ENCODE measurements at regions not wholly inside any gene's neighbourhood (a gene's known extent, or its start where the extent isn't known, plus 50 kb on each side); places are given as distances from the start of the nearest gene placed in this dataset.
"Not testable (repeated sequence)": the region's sequence is repeated elsewhere in the genome, so short reads cannot be mapped to it uniquely, and the experiment has no call there.

DNA sequence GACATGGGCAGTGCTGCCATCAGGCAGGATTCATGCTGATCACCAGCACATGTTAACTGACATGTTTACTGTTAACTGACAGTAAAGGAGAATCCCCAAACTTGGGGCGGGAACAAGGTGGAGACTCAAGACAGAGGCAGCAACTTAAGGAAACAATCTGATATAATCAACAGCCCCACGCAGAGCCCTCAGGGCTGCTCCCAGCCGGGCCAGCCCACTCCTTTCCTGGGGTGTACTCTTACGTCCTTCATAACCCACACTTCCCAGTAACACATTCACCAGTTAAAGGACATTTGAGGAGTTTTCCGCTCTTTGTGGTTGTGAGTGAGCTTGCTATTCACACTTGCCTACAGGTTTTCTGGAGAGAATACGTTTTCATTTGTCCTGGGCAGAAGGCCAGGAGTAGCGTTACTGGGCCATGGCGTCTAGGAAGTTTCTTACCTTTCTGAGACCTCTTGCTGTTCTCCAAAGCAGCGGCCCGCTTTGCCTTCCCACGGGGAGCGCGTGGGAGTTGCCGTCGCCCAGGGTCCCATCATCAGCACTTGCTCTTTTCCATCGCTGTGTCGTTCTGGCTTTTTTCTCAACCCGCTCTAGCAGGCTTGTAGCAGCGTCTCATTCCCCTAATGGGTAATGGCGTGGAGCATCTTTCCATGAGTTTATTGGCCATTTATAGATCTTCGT, 56.4 kb downstream of the FOXF2 start:
- DNase-seq (ENCODE audit: low read depth): no peak

DNA sequence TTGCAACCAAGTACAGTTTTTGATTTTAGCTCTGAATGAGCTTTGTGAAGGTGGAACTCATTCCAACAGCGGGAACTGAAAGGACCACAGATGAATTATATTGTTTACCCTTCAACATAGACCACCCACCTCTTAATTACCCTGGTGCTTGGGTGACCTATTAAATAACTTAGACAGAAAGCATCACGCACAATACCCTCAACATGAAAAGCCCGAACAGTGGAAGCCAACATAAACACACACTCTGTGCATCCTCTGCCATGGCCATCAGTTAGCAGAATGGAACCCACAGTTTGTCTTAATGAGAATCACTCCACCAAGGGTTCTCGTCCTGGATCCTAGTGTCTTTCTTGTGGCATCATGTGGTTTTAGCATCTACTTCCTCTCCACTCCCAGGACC, 60.5 kb downstream of the FOXF2 start:
- DNase-seq (ENCODE audit: low read depth): no peak

DNA sequence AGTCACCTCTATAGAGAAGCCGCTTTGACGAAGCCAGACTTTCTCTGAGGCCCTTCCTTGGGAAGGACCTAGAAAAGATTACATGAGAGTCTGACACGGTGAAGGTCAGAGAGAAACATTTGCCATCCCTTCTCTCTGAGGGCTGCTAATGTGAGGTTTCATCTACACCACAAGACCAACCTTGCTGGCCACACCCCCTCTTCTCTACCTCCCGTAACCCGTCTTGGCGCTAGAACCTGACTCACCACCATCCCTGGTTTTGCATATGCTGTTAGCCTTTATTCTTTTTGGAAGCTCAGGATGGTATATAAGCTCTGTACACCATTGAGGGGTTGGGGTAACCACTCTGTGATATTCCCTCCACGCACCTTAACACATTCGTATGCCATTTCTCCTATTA, 63.6 kb downstream of the FOXF2 start:
- DNase-seq (ENCODE audit: low read depth): no peak

DNA sequence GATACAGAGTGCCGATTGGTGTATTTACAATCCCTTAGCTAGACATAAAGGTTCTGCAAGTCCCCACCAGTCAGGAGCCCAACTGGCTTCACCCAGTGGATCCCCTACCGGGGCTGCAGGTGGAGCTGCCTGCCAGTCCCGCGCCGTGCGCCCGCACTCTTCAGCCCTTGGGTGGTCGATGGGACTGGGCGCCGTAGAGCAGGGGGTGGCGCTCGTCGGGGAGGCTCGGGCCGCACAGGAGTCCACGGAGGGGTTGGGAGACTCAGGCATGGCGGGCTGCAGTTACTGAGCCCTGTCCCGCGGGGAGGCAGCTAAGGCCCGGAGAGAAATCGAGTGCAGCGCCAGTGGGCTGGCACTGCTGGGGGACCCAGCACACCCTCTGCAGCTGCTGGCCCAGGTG, 67.4 kb downstream of the FOXF2 start:
- DNase-seq (ENCODE audit: low read depth): not testable (repeated sequence)

DNA sequence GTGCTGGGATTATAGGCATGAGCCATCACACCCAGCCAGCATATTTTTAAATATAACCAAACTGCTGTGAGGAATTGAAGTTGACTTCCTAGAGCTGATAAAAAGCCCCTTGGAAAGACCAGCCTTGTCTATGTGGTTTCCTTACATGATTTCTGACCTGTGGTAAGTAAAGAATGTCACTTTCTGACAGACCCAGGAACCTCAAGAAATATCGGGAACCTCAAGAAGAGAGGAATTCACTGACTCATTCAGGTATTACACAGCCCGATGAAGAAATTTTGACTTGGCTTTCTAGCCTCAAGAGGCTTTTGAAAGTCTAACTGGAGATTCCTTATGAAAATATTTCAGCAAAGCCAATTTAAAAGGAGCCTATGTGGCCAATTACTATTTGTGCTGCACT, 71.8 kb downstream of the FOXF2 start:
- peak; percentile 25 for DNase-seq (ENCODE audit: low read depth)

DNA sequence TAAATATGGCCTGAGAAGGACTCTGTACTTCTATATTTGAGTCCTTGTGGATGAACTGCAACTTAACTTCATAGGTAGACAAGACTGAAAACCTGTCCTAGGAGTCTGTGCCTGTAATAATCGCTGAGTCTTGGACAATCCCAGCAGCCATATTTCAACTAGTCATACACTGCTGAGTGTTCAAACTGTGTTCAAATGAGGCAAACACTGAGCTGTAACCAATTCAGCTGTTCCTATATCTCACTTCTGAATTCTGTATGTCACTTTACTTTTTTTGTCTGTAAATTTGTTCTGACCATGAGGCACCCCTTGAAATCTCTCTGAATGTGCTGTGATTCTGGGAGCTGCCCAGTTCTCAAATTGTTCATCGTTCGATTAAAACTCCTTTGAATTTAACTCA, 72.4 kb downstream of the FOXF2 start:
- DNase-seq (ENCODE audit: low read depth): no peak

DNA sequence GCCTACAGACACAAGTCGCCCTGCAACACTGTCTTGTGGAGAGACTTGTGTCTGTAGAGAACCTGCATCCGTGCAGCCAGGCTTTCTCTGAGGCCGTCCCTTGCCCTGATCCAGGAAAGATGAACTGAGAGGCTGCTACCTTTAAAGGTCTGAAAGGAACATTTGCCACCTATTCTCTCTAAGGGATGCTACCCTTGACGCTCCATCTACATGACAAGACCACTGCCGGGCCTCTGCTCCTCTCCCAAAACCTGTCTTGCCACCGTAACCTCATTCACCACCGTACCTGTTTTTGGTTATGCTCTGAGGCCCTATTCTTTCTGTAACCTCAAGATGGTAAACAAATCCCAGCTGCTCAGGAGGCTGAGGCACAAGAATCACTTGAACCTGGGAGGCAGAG, 73.9 kb downstream of the FOXF2 start:
- no peak for DNase-seq (ENCODE audit: low read depth)

DNA sequence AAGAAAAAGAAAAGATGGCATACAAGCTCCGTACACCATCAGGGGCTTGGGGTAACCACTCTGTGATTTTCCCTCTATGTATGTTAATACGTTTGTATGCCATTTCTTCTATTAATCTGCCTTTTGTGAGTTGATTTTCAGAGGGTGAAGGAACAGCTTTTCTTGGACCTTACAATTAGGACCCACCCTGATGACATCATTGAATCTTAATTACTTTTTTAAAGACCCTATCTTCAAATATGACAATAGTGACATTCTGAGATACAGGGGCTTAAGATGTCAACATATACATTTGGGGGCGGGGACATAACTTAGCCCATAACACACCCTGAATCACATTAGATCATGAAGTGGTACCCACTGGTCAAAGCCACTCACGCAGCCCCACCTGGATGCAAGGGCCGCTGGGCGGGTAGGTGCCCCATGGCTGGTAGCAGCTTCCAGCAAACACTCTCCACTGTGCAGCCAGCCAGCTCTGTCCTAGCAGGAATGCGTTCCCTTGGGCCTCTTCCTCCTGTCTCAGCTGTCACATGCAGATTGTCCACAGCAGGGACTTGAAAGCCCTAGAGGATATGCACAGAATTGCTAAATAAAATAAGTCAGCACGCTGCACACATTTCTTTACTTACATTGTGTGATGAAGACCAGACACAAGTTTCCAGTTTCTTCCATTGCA, 74.5 kb downstream of the FOXF2 start:
- DNase-seq (ENCODE audit: low read depth): no peak

DNA sequence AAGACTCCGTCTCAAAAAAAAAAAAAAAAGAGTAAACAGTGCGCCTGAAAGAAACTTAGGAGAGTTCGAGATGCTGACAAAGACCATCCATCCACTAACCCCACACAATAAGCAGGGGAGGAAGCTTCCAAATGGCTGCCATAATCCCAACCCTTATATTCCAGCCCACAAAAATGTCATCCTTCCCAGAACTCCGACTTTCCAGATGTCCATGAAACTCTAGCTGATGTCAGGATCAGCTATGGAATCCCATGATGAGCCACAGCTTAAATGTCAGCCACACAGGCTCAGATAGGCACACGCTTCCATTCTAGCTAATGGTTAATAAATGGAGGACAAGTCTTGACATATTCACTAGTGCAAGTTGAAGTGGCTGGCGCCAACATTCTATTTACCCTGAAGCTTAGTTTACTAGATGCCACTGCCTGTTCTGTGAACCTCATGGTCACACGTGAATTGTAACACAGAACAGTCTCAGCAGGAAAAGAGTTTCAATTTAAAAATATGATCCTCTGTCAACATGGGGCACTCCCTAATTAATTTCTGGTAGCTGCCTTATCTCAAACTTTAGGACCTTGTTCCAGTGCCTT, 75.5 kb downstream of the FOXF2 start:
- DNase-seq (ENCODE audit: low read depth): peak; percentile 55

DNA sequence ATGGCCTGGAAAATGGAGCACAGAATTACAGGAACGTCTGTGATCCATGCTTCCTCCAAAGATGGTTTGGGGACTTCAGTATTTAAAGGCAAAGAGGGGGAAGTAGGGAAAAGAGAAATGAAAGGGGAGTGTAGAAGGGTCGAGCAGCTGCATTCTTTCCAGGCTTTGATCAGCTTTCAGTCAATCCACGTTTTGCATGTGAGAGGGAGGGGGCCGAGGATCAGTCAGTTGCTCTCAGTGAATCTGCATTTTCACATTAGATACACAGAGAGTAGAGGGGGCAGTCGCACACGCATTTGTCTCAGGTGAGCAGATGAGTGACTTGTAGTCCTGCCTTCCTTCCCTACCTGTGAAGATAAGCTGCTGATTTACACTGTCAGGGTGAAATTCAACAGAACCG, 78.8 kb downstream of the FOXF2 start:
- no peak for DNase-seq (ENCODE audit: low read depth)

DNA sequence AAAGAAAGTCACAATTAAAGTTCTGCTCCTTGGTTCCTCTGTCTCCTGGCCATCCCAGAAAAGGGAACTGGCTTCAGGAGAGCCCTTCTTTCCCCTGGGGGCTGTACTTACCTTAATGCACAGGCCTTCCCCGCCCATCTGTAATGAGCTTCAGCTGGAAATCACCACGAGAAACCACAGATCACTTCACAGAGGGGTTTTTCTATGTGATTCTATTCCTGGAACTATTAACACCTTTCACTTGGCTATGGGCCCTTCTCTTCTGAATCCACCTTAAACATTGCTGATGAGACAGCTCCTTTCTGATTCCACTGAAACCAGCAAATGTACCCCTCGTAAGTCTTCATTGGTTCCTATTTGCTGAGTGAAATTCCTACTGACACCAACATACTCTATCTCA, 80.7 kb downstream of the FOXF2 start:
- DNase-seq (ENCODE audit: low read depth): no peak

DNA sequence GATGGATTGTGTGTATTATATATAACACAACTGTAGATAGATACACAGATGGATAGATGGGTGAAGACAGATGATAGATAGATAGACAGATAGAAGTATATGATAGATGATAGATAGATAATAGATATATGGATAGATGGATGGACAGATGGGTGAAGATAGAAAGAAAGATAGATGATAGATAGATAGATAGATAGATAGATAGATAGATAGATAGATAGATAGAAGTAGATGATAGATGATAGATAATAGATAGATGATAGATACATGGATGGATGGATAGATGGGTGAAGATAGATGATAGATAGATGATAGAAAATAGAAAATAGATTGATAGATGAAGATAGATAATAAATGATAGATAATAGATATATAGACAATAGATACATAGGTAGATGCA, 83.3 kb downstream of the FOXF2 start:
- no peak for DNase-seq (ENCODE audit: low read depth)

DNA sequence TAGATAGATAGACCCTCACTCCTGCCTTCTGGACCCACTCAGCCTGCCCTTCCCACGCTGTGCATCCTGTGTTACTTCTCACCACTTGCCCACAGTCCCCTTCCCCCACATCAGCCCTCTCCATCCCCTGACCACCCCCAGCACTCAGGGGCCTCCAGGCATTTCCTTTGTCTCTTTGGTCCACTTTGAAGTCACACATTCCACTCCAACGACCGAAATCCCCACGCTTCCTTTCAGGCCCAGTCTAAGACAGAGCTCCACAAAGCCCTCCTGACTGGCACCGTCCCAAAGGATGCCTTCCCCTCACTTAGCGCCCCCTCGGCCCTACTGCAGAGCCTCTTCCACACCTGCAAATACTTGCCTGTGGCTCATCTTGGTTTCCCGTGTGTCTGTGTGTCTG, 83.8 kb downstream of the FOXF2 start:
- no peak for DNase-seq (ENCODE audit: low read depth)

DNA sequence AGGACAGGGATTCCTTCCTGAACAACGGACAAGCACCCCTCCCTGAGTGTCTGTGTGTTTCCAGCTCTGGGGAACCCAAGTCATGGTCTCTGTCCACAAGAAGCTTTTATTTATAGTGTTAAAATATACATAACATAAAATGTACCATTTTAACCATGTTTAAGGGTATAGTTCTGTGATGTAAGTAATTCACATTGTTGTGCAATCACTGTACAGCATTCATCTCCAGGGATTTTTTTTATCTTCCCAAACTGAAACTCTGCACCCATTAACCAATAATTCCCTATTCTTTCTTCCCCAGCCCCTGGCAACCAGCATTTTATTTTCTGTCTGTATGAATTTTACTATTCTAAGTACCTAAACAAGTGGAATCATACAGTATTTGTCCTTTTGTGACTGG, 84.2 kb downstream of the FOXF2 start:
- DNase-seq (ENCODE audit: low read depth): no peak

DNA sequence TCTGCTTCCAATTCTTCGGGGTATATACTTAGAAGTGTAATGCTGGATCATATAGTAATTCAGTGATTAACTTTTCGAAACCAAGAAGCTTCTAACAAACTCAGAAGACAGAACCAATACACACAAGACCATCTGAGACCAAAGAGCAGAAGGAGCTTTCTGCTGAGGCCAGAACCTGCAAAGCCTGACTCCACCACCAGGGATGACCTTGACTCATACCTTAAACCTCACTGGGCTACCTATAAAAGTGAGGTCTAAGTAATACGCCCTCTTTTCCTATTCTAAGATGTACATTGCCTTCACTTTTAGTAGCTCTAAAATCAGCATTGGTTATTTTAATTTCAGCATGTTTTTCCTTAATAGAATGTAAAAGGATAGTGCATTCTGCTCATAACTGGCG, 84.8 kb downstream of the FOXF2 start:
- DNase-seq (ENCODE audit: low read depth): no peak

DNA sequence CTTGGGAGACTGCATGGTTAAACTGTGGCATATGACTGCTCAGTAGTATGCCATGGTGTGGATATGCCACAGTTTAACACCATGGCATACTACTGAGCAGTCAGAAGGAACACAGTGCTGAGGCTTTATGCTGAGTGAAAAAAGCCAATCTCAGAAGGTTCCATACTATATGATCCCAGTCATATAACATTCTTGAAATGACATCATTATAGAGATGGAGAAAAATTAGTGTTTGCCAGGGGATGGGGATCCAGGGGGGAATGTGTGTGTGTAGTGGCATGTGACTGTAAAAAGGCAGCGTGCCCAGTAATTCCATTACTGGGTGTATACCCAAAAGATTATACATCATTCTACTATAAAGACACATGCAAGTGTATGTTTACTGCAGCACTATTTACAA, 85.8 kb downstream of the FOXF2 start:
- DNase-seq (ENCODE audit: low read depth): no peak

DNA sequence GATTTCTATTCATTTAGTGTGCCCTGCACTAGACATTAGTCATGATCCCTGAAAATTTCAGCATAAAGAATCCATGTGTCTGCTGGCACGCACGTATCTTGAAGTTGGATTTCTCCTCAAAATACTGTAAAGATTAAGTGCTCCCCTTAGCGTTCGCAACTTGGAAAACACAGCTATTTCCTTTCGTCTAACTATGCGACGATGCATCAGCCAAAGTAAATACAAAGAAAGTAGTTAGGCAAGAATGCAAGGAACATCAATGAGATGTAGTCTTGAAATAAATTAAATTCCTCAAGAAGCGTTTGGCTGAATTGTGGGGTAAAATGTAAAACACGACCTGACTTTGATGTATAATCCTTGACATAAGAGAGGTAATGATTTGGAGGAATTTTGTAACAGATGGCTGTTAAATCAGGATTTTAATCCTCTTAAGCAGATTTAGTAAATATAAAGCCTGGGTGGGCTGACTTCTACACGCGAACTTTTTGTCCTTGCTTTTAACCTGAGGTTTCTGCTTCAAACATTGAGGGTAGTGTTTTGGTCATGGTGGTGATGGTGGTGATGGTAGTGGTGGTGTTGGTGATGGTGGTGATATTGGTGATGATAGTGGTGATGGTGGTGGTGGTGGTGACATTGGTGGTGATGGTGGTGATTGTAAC, 88.2 kb downstream of the FOXF2 start:
- no peak for DNase-seq (ENCODE audit: low read depth)

DNA sequence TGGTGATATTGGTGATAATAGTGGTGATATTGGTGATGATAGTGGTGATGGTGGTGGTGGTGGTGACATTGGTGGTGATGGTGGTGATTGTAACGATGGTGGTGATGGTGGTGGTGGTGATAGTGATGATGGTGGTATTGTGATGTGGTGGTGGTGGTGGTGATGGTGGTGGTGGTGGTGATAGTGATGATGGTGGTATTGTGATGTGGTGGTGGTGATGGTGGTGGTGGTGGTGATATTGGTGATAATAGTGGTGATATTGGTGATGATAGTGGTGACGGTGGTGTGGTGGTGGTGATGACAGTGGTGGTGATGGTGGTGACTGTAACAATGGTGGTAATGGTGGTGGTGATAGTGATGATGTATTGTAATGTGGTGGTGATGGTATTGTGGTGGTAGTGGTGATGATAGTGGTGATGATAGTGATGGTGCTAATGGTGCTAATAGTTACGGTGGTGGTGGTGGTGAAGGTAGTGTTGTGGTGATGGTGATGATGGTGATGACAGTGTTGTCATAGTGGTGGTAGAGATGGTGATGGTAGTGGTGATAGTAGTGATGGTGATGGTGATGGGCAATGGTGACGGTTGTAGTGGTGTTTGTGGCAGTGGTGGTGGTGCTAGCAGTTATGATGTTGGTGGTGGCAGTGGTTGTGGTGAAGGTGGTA, 88.9 kb downstream of the FOXF2 start:
- not testable (repeated sequence) for DNase-seq (ENCODE audit: low read depth)

DNA sequence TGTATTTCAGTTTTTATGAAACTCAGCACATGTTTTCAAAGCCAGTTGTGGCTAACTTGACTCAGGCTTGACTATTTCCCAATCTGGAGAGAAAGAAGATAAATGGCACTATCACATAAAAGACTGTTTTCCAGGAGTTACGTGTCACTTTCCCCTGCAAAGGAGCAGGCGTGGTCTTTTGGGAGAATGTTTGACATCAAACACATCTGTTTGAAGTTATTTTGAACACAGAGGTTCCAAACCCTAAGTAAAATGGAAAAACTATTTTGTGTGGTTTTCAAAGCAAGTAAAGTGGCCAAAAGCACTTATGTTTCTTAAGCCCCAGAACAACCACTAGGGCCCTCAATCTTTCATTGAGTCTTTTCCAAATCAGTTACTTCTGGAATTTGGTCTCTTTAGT, 89.7 kb downstream of the FOXF2 start:
- peak; percentile 58 for DNase-seq (ENCODE audit: low read depth)

DNA sequence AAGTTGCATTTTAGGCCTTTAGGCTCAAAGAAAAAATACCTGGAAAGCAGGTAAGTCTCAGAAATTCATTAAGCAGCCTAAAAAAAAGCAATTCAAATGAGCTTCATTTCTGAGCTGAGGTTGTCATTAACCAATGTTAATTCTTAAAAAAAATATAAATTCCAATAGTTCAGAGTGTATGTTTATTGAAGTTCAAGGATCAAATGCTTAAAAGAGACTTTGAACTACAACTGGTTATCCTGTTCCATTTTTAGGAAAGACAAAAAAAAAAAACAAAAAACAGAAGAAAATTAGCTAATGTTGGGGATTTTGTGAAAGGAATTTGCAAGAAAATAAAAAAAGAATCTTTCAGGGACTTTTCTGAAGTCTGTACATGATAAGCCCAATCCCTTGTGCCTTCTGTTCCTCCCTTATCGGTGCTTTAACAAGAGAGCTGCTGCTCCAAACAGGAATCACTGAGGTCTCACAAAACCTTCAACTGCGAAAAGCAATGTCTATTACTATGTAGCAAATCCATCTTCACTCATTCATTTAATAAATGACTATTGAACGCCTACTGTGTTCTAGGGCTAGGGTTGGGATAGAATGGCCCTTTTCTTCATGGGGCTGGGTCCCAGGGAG, 90.3 kb downstream of the FOXF2 start:
- no peak for DNase-seq (ENCODE audit: low read depth)

DNA sequence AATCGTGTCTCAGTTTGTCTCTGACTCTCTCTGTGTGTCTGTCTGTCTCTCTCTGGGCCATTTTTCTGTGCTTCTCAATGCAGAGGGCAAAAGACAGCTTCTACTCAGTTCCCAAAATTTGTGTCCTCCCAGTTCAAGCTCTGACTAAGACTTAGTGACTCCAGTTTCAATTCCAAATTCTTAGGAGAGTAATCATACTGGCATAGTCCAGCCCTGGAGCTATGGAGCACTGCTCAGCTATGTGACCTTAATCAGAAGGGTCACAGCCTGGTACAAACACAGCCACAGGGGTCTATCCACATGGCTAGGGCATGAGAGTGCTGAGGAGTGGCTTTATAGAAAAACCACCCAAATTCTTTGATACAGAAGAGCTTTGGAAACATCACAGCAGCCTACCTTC, 91.9 kb downstream of the FOXF2 start:
- peak; percentile 86 for DNase-seq (ENCODE audit: low read depth)
